NCI-H2227 treated with DMSO at 0.1 percent for 48 hours (cell line): ENCODE measurements at regions not wholly inside any gene's neighbourhood (a gene's known extent, or its start where the extent isn't known, plus 50 kb on each side); places are given as distances from the start of the nearest gene placed in this dataset.
"Not testable (repeated sequence)": the region's sequence is repeated elsewhere in the genome, so short reads cannot be mapped to it uniquely, and the experiment has no call there.

ENCODE experiments used
- DNase-seq: peaks from one replicate; lab custom pipeline; 2025; lab: John Stamatoyannopoulos, UW

- DNase-seq = not testable (repeated sequence)
Observed at GRCh38 chr2:111500536-111501062, 379.9 kb downstream of the BCL2L11 start.

- not testable (repeated sequence) for DNase-seq
Observed at GRCh38 chr2:111503844-111504570, 380.0 kb downstream of the ANAPC1 start.

GRCh38 chr2:111504571-111504942, 379.4 kb downstream of the ANAPC1 start:
- DNase-seq = not testable (repeated sequence)

- not testable (repeated sequence) for DNase-seq
Observed at GRCh38 chr2:111505267-111505666, 378.7 kb downstream of the ANAPC1 start.

GRCh38 chr2:111506936-111507335, 377.1 kb downstream of the ANAPC1 start:
- not testable (repeated sequence) for DNase-seq

- not testable (repeated sequence) for DNase-seq
Observed at GRCh38 chr2:111509225-111509869, 374.6 kb downstream of the ANAPC1 start.

GRCh38 chr2:111510384-111510783, 373.6 kb downstream of the ANAPC1 start:
- not testable (repeated sequence) for DNase-seq

GRCh38 chr2:111511062-111511461, 372.9 kb downstream of the ANAPC1 start:
- not testable (repeated sequence) for DNase-seq

- not testable (repeated sequence) for DNase-seq
Observed at GRCh38 chr2:111512378-111512777, 371.6 kb downstream of the ANAPC1 start.

- not testable (repeated sequence) for DNase-seq
Observed at GRCh38 chr2:111514138-111514537, 369.9 kb downstream of the ANAPC1 start.

GRCh38 chr2:111517050-111517720, 366.8 kb downstream of the ANAPC1 start:
- not testable (repeated sequence) for DNase-seq

- DNase-seq = not testable (repeated sequence)
Observed at GRCh38 chr2:111517721-111518053, 366.3 kb downstream of the ANAPC1 start.

GRCh38 chr2:111519071-111519470, 364.9 kb downstream of the ANAPC1 start:
- DNase-seq = no peak

- DNase-seq = no peak
Observed at GRCh38 chr2:111522231-111522768, 361.7 kb downstream of the ANAPC1 start.

GRCh38 chr2:111523009-111523408, 361.0 kb downstream of the ANAPC1 start:
- DNase-seq = no peak

GRCh38 chr2:111525026-111525425, 359.0 kb downstream of the ANAPC1 start:
- not testable (repeated sequence) for DNase-seq

- DNase-seq = not testable (repeated sequence)
Observed at GRCh38 chr2:111526041-111526639, 357.9 kb downstream of the ANAPC1 start.

GRCh38 chr2:111527707-111528400, 356.1 kb downstream of the ANAPC1 start:
- DNase-seq = not testable (repeated sequence)

GRCh38 chr2:111529022-111529421, 355.0 kb downstream of the ANAPC1 start:
- DNase-seq = not testable (repeated sequence)

GRCh38 chr2:111530239-111530965, 353.6 kb downstream of the ANAPC1 start:
- DNase-seq = not testable (repeated sequence)
